T-helper 17 cell (primary cell): ENCODE measurements at regions not wholly inside any gene's neighbourhood (a gene's known extent, or its start where the extent isn't known, plus 50 kb on each side); places are given as distances from the start of the nearest gene placed in this dataset.

ENCODE experiments used
- ATAC-seq: fragments of 150-1000 bp; cut with Tn5 transposase; 2 replicates; pipeline ENCODE4 v1.10.0; 2021; ENCODE audit warnings: mild to moderate bottlenecking, moderate library complexity
- DNase-seq, 3 donors: peaks; one replicate each; pipeline versions ENCODE4 v3.0.0 to v3.0.0-alpha.2; 2020 to 2021
- H3K9me3 ChIP-seq: one replicate; pipeline ENCODE4 v1.7.0; 2013; ENCODE audit warnings: low read length, mild to moderate bottlenecking; ENCODE audit not compliant: control insufficient read depth, poor library complexity, severe bottlenecking
- H3K27ac Mint-ChIP-seq: one replicate; pipeline ENCODE4 v1.8.0; 2022; ENCODE audit warnings: mild to moderate bottlenecking, moderate library complexity, mixed read lengths
- H3K27me3 Mint-ChIP-seq: one replicate; pipeline ENCODE4 v1.8.0; 2022; ENCODE audit warnings: mixed read lengths
- H3K36me3 Mint-ChIP-seq: one replicate; pipeline ENCODE4 v1.8.0; 2022; ENCODE audit warnings: low read depth, mixed read lengths
- H3K4me1 Mint-ChIP-seq: one replicate; pipeline ENCODE4 v1.8.0; 2022; ENCODE audit warnings: mild to moderate bottlenecking, mixed read lengths
- H3K4me3 Mint-ChIP-seq: one replicate; pipeline ENCODE4 v1.8.0; 2022; ENCODE audit warnings: mild to moderate bottlenecking, moderate library complexity, mixed read lengths

- DNase-seq (no peak), ATAC-seq (no peak)
- Mint-ChIP-seq H3K27me3 (no peaks in the 10 kb centered on the region), H3K36me3 (no peaks in the 10 kb centered on the region), H3K27ac (no peak overlapping the region), H3K4me3 (no peak overlapping the region), H3K4me1 (no peaks in the 10 kb centered on the region)
- no peaks in the 10 kb centered on the region for H3K9me3 ChIP-seq
Measured at GRCh38 chr7:109734601-109735000, 1164.9 kb downstream of the DNAJB9 start.

- H3K27me3 Mint-ChIP-seq: no peaks in the 10 kb centered on the region
- no peaks in the 10 kb centered on the region for H3K9me3 ChIP-seq
- DNase-seq: no peak
- no peaks in the 10 kb centered on the region for H3K36me3 Mint-ChIP-seq
- no peaks in the 10 kb centered on the region for H3K4me1 Mint-ChIP-seq
- H3K27ac Mint-ChIP-seq: no peak overlapping the region
- no peak overlapping the region for H3K4me3 Mint-ChIP-seq
- no peak for ATAC-seq
Measured at GRCh38 chr7:109735881-109736280, 1166.2 kb downstream of the DNAJB9 start.

- Mint-ChIP-seq H3K27ac (no peak overlapping the region), H3K27me3 (no peaks in the 10 kb centered on the region), H3K4me1 (no peaks in the 10 kb centered on the region), H3K36me3 (no peaks in the 10 kb centered on the region), H3K4me3 (no peak overlapping the region)
- DNase-seq: no peak
- ATAC-seq: no peak
- H3K9me3 ChIP-seq: no peaks in the 10 kb centered on the region
Measured at GRCh38 chr7:109745677-109746410, 1176.2 kb downstream of the DNAJB9 start.

DNA sequence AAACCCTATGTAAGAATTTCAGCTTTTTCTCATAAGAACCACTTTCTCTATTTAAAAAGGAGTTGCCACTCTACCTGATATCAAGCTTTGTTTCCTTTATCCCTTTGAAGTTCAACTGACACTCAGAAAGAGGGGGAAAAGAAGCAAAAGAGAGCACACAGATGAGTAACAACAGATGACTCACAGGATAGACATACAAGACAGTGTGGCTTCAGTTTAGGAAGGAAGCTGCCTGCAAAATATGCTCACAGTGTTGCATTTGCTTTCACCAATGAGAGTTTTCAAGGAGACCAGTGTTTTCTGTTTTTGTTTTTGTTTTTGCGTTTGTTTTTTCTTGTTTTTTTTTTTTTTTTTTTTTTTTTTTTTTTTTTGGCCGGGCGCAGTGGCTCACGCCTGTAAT, 1181.6 kb downstream of the DNAJB9 start:
- Mint-ChIP-seq H3K27me3 (no peaks in the 10 kb centered on the region), H3K36me3 (no peaks in the 10 kb centered on the region), H3K4me3 (no peak overlapping the region), H3K4me1 (no peaks in the 10 kb centered on the region), H3K27ac (no peak overlapping the region)
- ATAC-seq: no peak
- H3K9me3 ChIP-seq: no peaks in the 10 kb centered on the region
- no peak for DNase-seq

DNA sequence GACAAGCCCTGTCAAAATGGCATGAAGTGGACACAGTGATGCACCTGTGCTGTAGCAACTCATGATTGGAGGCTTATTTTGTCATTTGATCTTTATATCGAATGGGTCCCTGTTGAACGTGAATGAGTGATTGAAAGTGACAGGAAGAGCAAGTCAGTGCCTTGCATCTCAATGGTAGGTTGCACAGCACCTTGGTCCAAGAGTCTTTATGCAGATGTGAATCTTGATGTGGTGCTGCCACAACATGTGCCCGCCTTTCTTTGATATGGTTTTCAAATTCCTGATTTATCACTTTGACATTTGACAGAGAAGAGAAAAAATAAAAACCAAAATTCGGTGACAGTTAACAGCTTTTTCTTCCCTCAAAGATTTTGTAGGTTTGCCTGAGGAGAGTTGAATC, 1182.4 kb downstream of the DNAJB9 start:
- no peaks in the 10 kb centered on the region for H3K27me3 Mint-ChIP-seq
- no peak overlapping the region for H3K4me3 Mint-ChIP-seq
- no peak for ATAC-seq
- no peak overlapping the region for H3K27ac Mint-ChIP-seq
- H3K4me1 Mint-ChIP-seq: no peaks in the 10 kb centered on the region
- H3K36me3 Mint-ChIP-seq: no peaks in the 10 kb centered on the region
- no peaks in the 10 kb centered on the region for H3K9me3 ChIP-seq
- no peak for DNase-seq

GRCh38 chr7:109757713-109758112, 1188.0 kb downstream of the DNAJB9 start:
- no peaks in the 10 kb centered on the region for H3K4me1 Mint-ChIP-seq
- no peak overlapping the region for H3K27ac Mint-ChIP-seq
- no peak overlapping the region for H3K4me3 Mint-ChIP-seq
- no peaks in the 10 kb centered on the region for H3K27me3 Mint-ChIP-seq
- ATAC-seq (no peak), DNase-seq (no peak)
- no peaks in the 10 kb centered on the region for H3K9me3 ChIP-seq
- H3K36me3 Mint-ChIP-seq: no peaks in the 10 kb centered on the region

DNA sequence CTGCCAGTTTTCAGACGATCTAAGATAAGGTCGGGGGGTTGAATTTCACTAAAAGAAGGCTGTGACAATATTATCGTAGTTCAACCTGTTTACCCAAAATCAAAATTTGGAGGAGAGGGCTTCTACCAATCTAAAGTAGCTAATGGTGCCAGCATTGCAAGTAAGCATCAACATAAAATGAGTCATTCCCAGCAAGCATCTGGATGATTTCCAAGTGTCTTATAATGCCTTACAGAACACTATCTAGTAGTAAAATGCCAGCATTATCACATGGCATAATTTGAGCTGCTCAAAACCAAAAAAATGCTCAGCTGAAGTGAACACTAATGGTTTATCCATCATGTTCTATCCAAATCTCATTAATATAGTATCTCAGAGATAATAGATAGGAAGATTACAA, 1193.9 kb downstream of the DNAJB9 start:
- ATAC-seq: no peak
- no peaks in the 10 kb centered on the region for H3K4me1 Mint-ChIP-seq

GRCh38 chr7:109772161-109772560, 1202.5 kb downstream of the DNAJB9 start:
- no peak for DNase-seq
- Mint-ChIP-seq H3K4me3 (no peak overlapping the region), H3K27ac (no peak overlapping the region), H3K27me3 (no peaks in the 10 kb centered on the region), H3K4me1 (no peaks in the 10 kb centered on the region), H3K36me3 (no peaks in the 10 kb centered on the region)
- H3K9me3 ChIP-seq: no peaks in the 10 kb centered on the region
- ATAC-seq: no peak

More for the DNA sequence above, 1193.9 kb downstream of the DNAJB9 start:
- no peaks in the 10 kb centered on the region for H3K9me3 ChIP-seq
- no peaks in the 10 kb centered on the region for H3K36me3 Mint-ChIP-seq
- no peaks in the 10 kb centered on the region for H3K27me3 Mint-ChIP-seq
- H3K4me3 Mint-ChIP-seq: no peak overlapping the region
- H3K27ac Mint-ChIP-seq: no peak overlapping the region
- DNase-seq: no peak

DNA sequence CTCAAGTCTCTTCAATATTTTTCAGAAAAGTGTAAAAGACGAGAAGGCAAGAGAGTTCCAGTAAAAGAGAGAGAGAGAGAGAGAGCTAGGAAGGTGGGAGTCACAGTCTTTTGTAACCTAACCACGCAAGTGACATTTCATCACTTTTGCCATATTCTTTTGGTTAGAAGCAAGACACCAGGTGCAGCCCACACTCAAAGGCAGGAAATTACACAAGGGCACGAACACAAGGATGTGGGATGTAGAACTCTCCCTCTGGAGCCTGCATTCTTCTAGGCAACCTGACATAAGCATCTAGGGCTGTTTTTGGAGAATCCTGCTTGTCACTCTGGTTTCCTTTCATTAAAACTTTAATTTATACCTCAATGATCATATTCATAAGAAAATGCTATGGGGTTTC, 1213.1 kb downstream of the DNAJB9 start:
- ATAC-seq (no peak), DNase-seq (no peak)
- Mint-ChIP-seq H3K4me1 (no peaks in the 10 kb centered on the region), H3K27ac (no peak overlapping the region), H3K36me3 (no peaks in the 10 kb centered on the region), H3K27me3 (no peaks in the 10 kb centered on the region), H3K4me3 (no peak overlapping the region)
- no peaks in the 10 kb centered on the region for H3K9me3 ChIP-seq

DNA sequence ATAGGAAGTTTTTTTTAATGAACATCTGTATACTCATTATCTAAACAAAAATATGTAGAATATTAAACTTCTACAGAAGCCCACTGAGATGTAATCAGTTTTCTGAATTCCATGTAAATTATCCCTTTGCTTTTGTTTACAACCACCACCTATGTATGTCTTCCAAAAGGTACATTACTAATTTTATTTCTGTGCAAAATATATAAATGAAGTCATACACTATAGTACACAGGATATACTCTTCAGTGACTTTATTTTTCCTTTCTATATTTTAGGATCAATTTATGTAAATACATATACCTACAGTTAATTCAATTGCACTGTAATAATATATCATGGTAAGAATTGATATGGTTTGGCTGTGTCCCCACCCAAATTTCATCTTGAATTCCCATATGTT, 1236.9 kb downstream of the DNAJB9 start:
- Mint-ChIP-seq H3K4me3 (no peak overlapping the region), H3K27me3 (no peaks in the 10 kb centered on the region), H3K4me1 (no peaks in the 10 kb centered on the region), H3K27ac (no peak overlapping the region), H3K36me3 (no peaks in the 10 kb centered on the region)
- H3K9me3 ChIP-seq: no peaks in the 10 kb centered on the region
- ATAC-seq (no peak), DNase-seq (no peak)

GRCh38 chr7:109821156-109821555, 1251.5 kb downstream of the DNAJB9 start:
- Mint-ChIP-seq H3K36me3 (no peaks in the 10 kb centered on the region), H3K27me3 (no peaks in the 10 kb centered on the region), H3K4me1 (no peaks in the 10 kb centered on the region), H3K4me3 (no peak overlapping the region), H3K27ac (no peak overlapping the region)
- no peak for ATAC-seq
- DNase-seq: no peak
- H3K9me3 ChIP-seq: no peaks in the 10 kb centered on the region

- Mint-ChIP-seq H3K27ac (no peak overlapping the region), H3K36me3 (no peaks in the 10 kb centered on the region), H3K27me3 (no peaks in the 10 kb centered on the region), H3K4me3 (no peak overlapping the region), H3K4me1 (no peaks in the 10 kb centered on the region)
- ATAC-seq (no peak), DNase-seq (no peak)
- H3K9me3 ChIP-seq: no peaks in the 10 kb centered on the region
Measured at GRCh38 chr7:109834851-109835250, 1256.1 kb upstream of the LRRN3 start.

DNA sequence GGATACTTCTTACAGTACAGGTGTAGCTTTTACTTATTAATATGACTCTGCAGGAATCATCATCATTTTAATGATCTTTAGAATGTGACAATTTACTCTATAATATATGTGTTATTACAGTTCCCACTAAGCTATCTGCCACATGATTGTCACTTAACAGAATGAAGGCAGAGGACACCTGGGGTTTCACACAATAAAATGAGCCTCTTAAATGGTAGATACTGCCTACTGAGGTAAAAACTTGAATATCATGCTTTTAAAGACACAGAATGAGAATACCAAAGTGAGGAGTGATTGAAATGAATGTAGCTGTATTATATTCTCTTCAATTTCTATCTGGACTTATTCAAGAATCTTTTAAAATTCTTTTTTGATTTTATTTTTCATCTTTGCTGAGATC, 1255.3 kb upstream of the LRRN3 start:
- no peaks in the 10 kb centered on the region for H3K27me3 Mint-ChIP-seq
- ATAC-seq: no peak
- no peak overlapping the region for H3K27ac Mint-ChIP-seq
- DNase-seq: no peak
- H3K4me3 Mint-ChIP-seq: no peak overlapping the region
- H3K4me1 Mint-ChIP-seq: no peaks in the 10 kb centered on the region
- H3K9me3 ChIP-seq: no peaks in the 10 kb centered on the region
- no peaks in the 10 kb centered on the region for H3K36me3 Mint-ChIP-seq

DNA sequence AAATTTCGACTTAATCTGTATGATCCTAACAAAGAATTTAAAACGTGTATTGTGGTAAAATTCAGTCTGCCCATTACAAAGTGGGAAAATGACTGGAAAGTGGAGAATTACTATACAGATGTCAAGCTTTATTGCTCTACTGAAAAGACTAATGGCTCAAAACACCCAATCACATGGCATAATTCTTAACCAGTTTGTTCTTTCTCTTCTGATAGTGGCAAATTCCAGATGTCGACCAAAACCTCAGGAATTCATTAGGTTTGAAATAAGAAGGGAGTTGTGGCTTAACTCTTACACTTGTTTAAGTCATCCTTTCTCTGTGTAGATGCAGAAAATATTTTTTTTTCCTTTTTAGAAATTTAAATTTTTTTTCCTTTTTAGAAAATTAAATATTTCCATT, 1254.9 kb upstream of the LRRN3 start:
- DNase-seq (no peak), ATAC-seq (no peak)
- H3K27ac Mint-ChIP-seq: no peak overlapping the region
- no peaks in the 10 kb centered on the region for H3K9me3 ChIP-seq
- H3K4me1 Mint-ChIP-seq: no peaks in the 10 kb centered on the region
- H3K4me3 Mint-ChIP-seq: no peak overlapping the region
- no peaks in the 10 kb centered on the region for H3K27me3 Mint-ChIP-seq
- no peaks in the 10 kb centered on the region for H3K36me3 Mint-ChIP-seq
